Urinary bladder (tissue), 3 donors: ENCODE measurements at regions not wholly inside any gene's neighbourhood (a gene's known extent, or its start where the extent isn't known, plus 50 kb on each side); places are given as distances from the start of the nearest gene placed in this dataset.

Experiments
- DNase-seq: peaks from one replicate; pipeline ENCODE4 v3.0.0-alpha.2; 2015; ENCODE audit errors: extremely low spot score
- H3K27ac ChIP-seq: one replicate; pipeline ENCODE4 v1.5.1; 2013; ENCODE audit warnings: low read depth, mild to moderate bottlenecking, moderate library complexity
- H3K36me3 ChIP-seq: one replicate; pipeline ENCODE4 v1.6.1; 2013; ENCODE audit warnings: mild to moderate bottlenecking, moderate library complexity; ENCODE audit not compliant: insufficient read depth
- H3K4me1 ChIP-seq: one replicate; pipeline ENCODE4 v1.6.1; 2013; ENCODE audit warnings: mild to moderate bottlenecking, moderate library complexity; ENCODE audit not compliant: insufficient read depth
- H3K4me3 ChIP-seq: one replicate; pipeline ENCODE4 v1.5.1; 2013; ENCODE audit warnings: low read depth, low read length
- WGBS: extraction: QIAGEN DNeasy Blood & Tissue Kit; methylation state at CpG from one replicate; pipeline ENCODE4 v1.1.7; 2013; 5-methylcytosine and 5-hydroxymethylcytosine counted together
- donor health status: healthy with polysubstance abuse.
- donor health status: healthy.

- Histone ChIP-seq H3K27ac (no peak overlapping the region), H3K36me3 (no peaks in the 10 kb centered on the region), H3K4me3 (no peak overlapping the region), H3K4me1 (no peaks in the 10 kb centered on the region)
- 95% methylated on average over 3 of the region's 3 CpGs for WGBS
- no peak for DNase-seq
These were observed 459.5 kb upstream of the KLF12 start for GRCh38 chr13:74593688-74594087.

GRCh38 chr13:74586847-74587246 lies 452.6 kb upstream of the KLF12 start:
- Histone ChIP-seq H3K4me3 (no peak overlapping the region), H3K36me3 (no peaks in the 10 kb centered on the region), H3K4me1 (no peaks in the 10 kb centered on the region), H3K27ac (no peak overlapping the region)
- WGBS, result 97% methylated on average over 1 of the region's 1 CpG
- DNase-seq, result no peak

- H3K4me3 ChIP-seq, result no peak overlapping the region
- no peaks in the 10 kb centered on the region for H3K36me3 ChIP-seq
- 87% methylated on average over 5 of the region's 5 CpGs for WGBS
- no peak overlapping the region for H3K27ac ChIP-seq
- H3K4me1 ChIP-seq, result no peaks in the 10 kb centered on the region
- DNase-seq, result no peak
These were observed 442.2 kb upstream of the KLF12 start for GRCh38 chr13:74576420-74576819.

- no peak overlapping the region for H3K27ac ChIP-seq
These were observed 441.5 kb upstream of the KLF12 start for GRCh38 chr13:74575729-74576125.

GRCh38 chr13:74574964-74575728 lies 440.9 kb upstream of the KLF12 start:
- H3K4me3 ChIP-seq, result peak overlapping the region; percentile 24
- WGBS, result 34% methylated on average over 10 of the region's 10 CpGs
- no peaks in the 10 kb centered on the region for H3K36me3 ChIP-seq
- DNase-seq, result no peak
- no peak overlapping the region for H3K27ac ChIP-seq
- no peaks in the 10 kb centered on the region for H3K4me1 ChIP-seq

More at GRCh38 chr13:74575729-74576125, 441.5 kb upstream of the KLF12 start:
- WGBS, result under 1% methylated on average over 29 of the region's 29 CpGs
- Histone ChIP-seq H3K4me3 (peak overlapping the region; percentile 24), H3K36me3 (no peaks in the 10 kb centered on the region), H3K4me1 (no peaks in the 10 kb centered on the region)
- peak; percentile 31 for DNase-seq

- WGBS, result 83% methylated on average over 7 of the region's 7 CpGs
- Histone ChIP-seq H3K4me3 (no peak overlapping the region), H3K27ac (no peak overlapping the region), H3K36me3 (no peaks in the 10 kb centered on the region), H3K4me1 (no peaks in the 10 kb centered on the region)
- no peak for DNase-seq
These were observed 439.4 kb upstream of the KLF12 start for GRCh38 chr13:74573654-74574053.

GRCh38 chr13:74571811-74572210 lies 437.6 kb upstream of the KLF12 start:
- DNase-seq, result no peak
- WGBS, result 96% methylated on average over 4 of the region's 4 CpGs

GRCh38 chr13:74570834-74571233 lies 436.6 kb upstream of the KLF12 start:
- 89% methylated on average over 2 of the region's 2 CpGs for WGBS
- no peak for DNase-seq
- no peaks in the 10 kb centered on the region for H3K4me1 ChIP-seq
- no peaks in the 10 kb centered on the region for H3K36me3 ChIP-seq
- H3K27ac ChIP-seq, result no peak overlapping the region
- no peak overlapping the region for H3K4me3 ChIP-seq

More at GRCh38 chr13:74571811-74572210, 437.6 kb upstream of the KLF12 start:
- Histone ChIP-seq H3K36me3 (no peaks in the 10 kb centered on the region), H3K4me1 (no peaks in the 10 kb centered on the region), H3K27ac (no peak overlapping the region), H3K4me3 (no peak overlapping the region)

- WGBS, result 89% methylated on average over 1 of the region's 1 CpG
- Histone ChIP-seq H3K27ac (no peak overlapping the region), H3K4me1 (no peaks in the 10 kb centered on the region), H3K36me3 (no peaks in the 10 kb centered on the region), H3K4me3 (no peak overlapping the region)
- DNase-seq, result no peak
These were observed 435.8 kb upstream of the KLF12 start for GRCh38 chr13:74570046-74570445.

GRCh38 chr13:74569251-74569650 lies 435.0 kb upstream of the KLF12 start:
- DNase-seq, result no peak
- Histone ChIP-seq H3K4me1 (no peaks in the 10 kb centered on the region), H3K36me3 (no peaks in the 10 kb centered on the region), H3K4me3 (no peak overlapping the region), H3K27ac (no peak overlapping the region)
- 0% methylated on average over 1 of the region's 1 CpG for WGBS

GRCh38 chr13:74567485-74567884 lies 433.3 kb upstream of the KLF12 start:
- 87% methylated on average over 3 of the region's 3 CpGs for WGBS
- no peaks in the 10 kb centered on the region for H3K4me1 ChIP-seq
- DNase-seq, result no peak
- no peaks in the 10 kb centered on the region for H3K36me3 ChIP-seq
- H3K27ac ChIP-seq, result no peak overlapping the region
- H3K4me3 ChIP-seq, result no peak overlapping the region

- Histone ChIP-seq H3K4me3 (no peak overlapping the region), H3K36me3 (no peaks in the 10 kb centered on the region), H3K27ac (no peak overlapping the region), H3K4me1 (no peaks in the 10 kb centered on the region)
- WGBS, result 96% methylated on average over 1 of the region's 1 CpG
- DNase-seq, result no peak
These were observed 428.2 kb upstream of the KLF12 start for GRCh38 chr13:74562381-74562780.

GRCh38 chr13:74561155-74561554 lies 427.0 kb upstream of the KLF12 start:
- Histone ChIP-seq H3K27ac (no peak overlapping the region), H3K4me3 (no peak overlapping the region), H3K36me3 (no peaks in the 10 kb centered on the region), H3K4me1 (no peaks in the 10 kb centered on the region)
- DNase-seq, result no peak

- Histone ChIP-seq H3K4me1 (no peaks in the 10 kb centered on the region), H3K27ac (no peak overlapping the region), H3K36me3 (no peaks in the 10 kb centered on the region), H3K4me3 (no peak overlapping the region)
- WGBS, result 88% methylated on average over 4 of the region's 4 CpGs
- DNase-seq, result no peak
These were observed 426.1 kb upstream of the KLF12 start for GRCh38 chr13:74560325-74560724.

GRCh38 chr13:74557870-74558269 lies 423.7 kb upstream of the KLF12 start:
- Histone ChIP-seq H3K27ac (no peak overlapping the region), H3K4me1 (no peaks in the 10 kb centered on the region), H3K4me3 (no peak overlapping the region), H3K36me3 (no peaks in the 10 kb centered on the region)
- 74% methylated on average over 1 of the region's 1 CpG for whole genome bisulfite sequencing
- DNase-seq, result no peak
